Right lobe of liver (tissue), 6 donors: ENCODE measurements at regions not wholly inside any gene's neighbourhood (a gene's known extent, or its start where the extent isn't known, plus 50 kb on each side); places are given as distances from the start of the nearest gene placed in this dataset.

ENCODE experiments used
- ATAC-seq, 4 donors: fragments of 200-7000 bp; cut with Tn5 transposase; one replicate each; pipeline ENCODE4 v1.9.1; 2020; ENCODE audit warnings: mild to moderate bottlenecking in 4 of 4, moderate library complexity in 4 of 4
- DNase-seq, 3 donors: peaks; one replicate each; pipeline ENCODE4 v3.0.0-alpha.2; 2020
- H3K27ac ChIP-seq, 3 donors: fragments of 200-600 bp; one replicate each; pipeline ENCODE4 v1.8.0; 2022
- H3K27me3 ChIP-seq, 2 donors: fragments of 200-600 bp; one replicate each; pipeline ENCODE4 v1.8.0; 2022
- H3K36me3 ChIP-seq, 4 donors: fragments of 200-600 bp; sonication (generic) in 1 of 4; one replicate each; pipeline versions ENCODE4 v1.5.1 to v1.8.0; 2017 to 2022; ENCODE audit warnings: control low read depth in 1 of 4
- H3K4me1 ChIP-seq, 4 donors: fragments of 200-600 bp; sonication (generic) in 1 of 4; one replicate each; pipeline versions ENCODE4 v1.5.1 to v1.8.0; 2017 to 2022; ENCODE audit warnings: control low read depth in 1 of 4
- H3K4me3 ChIP-seq, 3 donors: fragments of 200-600 bp; one replicate each; pipeline ENCODE4 v1.8.0; 2022
- H3K9me3 ChIP-seq, 4 donors: fragments of 200-600 bp; sonication (generic) in 1 of 4; one replicate each; pipeline versions ENCODE4 v1.5.1 to v1.8.0; 2017 to 2022; ENCODE audit warnings: control low read depth in 1 of 4
- POLR2A ChIP-seq: fragments of 450-650 bp; IDR thresholded peaks from one replicate; pipeline ENCODE4 v1.6.1; 2017; ENCODE audit warnings: antibody characterized with exemption, mild to moderate bottlenecking
- WGBS: methylation state at CpG from one replicate; pipeline ENCODE4 v1.1.6; 2018; ENCODE audit warnings: low coverage, low lambda C conversion rate; ENCODE audit not compliant: insufficient coverage; ENCODE audit errors: missing lambda C conversion rate; 5-methylcytosine and 5-hydroxymethylcytosine counted together
- intact Hi-C, 2 donors: fragments of 100-400 bp; cut with DNase I; formaldehyde crosslinking; loops; one replicate each; pipeline versions ENCODE4 v1.11.2 to v1.14.1; 2022
- TF ChIP-seq, protein P1 (sequence below), 4 donors: fragments of 200-600 bp in 3 of 4; fragments of 450-650 bp in 1 of 4; IDR thresholded peaks; one replicate each; pipeline versions ENCODE4 v1.5.1 to v1.8.0; 2016 to 2022; ENCODE audit warnings: antibody characterized with exemption in 4 of 4, mild to moderate bottlenecking in 2 of 4
- donor health status: DM: no; HTN: yes; CAD: no.
- donor health status: DM: no; HTN: no; CAD: no.
- donor health status: DM: no; HTN: no; CAD: no.
- donor health status: DM: no; HTN: yes; CAD: no.
- donor health status: DM: no; HTN: yes; CAD: no.

DNA sequence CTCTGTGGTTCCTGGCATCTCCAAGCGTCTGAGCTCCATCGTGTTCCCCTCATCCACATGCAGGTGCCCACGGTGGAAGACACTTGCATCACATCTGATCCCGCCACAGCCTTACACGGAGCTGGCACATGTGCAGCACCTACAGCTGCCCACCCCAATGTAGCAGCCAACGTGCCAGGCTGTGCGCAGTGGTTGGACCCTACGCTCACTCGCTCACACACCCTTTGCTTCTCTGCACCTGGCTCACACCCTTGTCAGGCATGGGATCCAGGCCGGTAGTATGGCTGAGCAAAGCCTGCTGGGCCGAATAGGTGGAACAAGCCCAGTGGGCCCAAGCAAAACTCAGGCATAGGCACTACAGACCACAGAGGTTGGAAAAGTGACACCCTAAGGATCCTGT is 567.2 kb downstream of the FSCB start:
- DNase-seq = no peak
- H3K27ac ChIP-seq = no peak overlapping the region

DNA sequence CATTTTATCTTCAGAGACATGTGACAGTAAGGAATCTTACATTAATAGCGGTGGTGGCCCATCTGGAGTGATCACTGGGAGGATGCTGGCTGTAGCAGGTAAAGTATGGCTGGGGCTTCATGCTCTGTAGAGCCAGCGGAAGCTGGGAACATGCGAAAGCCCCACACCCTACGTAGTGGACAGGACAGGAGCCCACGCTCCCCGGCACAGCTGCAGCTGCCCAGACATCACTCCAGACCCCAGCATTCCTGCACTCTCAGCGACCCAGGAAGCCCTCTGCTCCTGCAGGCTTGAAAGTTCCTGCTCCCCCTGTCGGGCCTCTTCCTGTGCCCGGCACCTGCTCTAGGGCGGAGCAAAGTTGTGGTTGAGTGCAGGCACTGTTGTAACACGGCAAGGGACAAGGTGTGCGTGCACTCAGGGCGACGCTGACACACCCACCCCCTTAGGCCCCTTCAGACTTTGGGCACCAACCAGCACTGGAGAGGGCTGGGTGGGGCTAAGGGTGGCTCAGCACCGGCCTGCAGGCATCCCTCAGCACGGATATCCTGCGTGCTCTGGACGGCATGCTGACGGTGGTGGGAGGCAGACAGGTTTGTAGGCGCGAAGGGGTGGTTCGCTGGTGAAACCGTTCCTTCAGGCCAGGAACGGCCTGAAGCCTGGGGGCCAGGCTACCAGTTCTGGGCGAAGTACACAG is 568.3 kb downstream of the FSCB start:
- DNase-seq (no peak), ATAC-seq (peak in 1 of 4 donors; percentile 27)
- no peak overlapping the region for H3K4me3 ChIP-seq
- H3K27me3 ChIP-seq = no peaks in the 10 kb centered on the region
- no peaks in the 10 kb centered on the region for H3K4me1 ChIP-seq
- WGBS = 80% methylated on average over 6 of the region's 25 CpGs
- H3K36me3 ChIP-seq = no peaks in the 10 kb centered on the region
- intact Hi-C loops = no loop called here
- no peak for TF ChIP-seq POLR2A
- TF ChIP-seq, protein P1, sequence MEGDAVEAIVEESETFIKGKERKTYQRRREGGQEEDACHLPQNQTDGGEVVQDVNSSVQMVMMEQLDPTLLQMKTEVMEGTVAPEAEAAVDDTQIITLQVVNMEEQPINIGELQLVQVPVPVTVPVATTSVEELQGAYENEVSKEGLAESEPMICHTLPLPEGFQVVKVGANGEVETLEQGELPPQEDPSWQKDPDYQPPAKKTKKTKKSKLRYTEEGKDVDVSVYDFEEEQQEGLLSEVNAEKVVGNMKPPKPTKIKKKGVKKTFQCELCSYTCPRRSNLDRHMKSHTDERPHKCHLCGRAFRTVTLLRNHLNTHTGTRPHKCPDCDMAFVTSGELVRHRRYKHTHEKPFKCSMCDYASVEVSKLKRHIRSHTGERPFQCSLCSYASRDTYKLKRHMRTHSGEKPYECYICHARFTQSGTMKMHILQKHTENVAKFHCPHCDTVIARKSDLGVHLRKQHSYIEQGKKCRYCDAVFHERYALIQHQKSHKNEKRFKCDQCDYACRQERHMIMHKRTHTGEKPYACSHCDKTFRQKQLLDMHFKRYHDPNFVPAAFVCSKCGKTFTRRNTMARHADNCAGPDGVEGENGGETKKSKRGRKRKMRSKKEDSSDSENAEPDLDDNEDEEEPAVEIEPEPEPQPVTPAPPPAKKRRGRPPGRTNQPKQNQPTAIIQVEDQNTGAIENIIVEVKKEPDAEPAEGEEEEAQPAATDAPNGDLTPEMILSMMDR (IDR thresholded peaks at IDR 0.05) = no peak
- no peaks in the 10 kb centered on the region for H3K9me3 ChIP-seq
- H3K27ac ChIP-seq = no peak overlapping the region

More for the DNA sequence above, 567.2 kb downstream of the FSCB start:
- Histone ChIP-seq H3K36me3 (no peaks in the 10 kb centered on the region), H3K4me3 (no peak overlapping the region), H3K9me3 (no peaks in the 10 kb centered on the region), H3K27me3 (no peaks in the 10 kb centered on the region), H3K4me1 (no peaks in the 10 kb centered on the region)
- TF ChIP-seq, protein P1 (IDR thresholded peaks at IDR 0.05) = no peak
- no peak for TF ChIP-seq POLR2A
- ATAC-seq = peak in 1 of 4 donors; percentile 31
- WGBS = 82% methylated on average over 5 of the region's 11 CpGs
- intact Hi-C loops = no loop called here

GRCh38 chr14:43937001-43937400 is 570.1 kb downstream of the FSCB start:
- no peak for ATAC-seq
- intact Hi-C loops = no loop called here
- Histone ChIP-seq H3K36me3 (no peaks in the 10 kb centered on the region), H3K9me3 (no peaks in the 10 kb centered on the region), H3K4me1 (no peaks in the 10 kb centered on the region), H3K27me3 (no peaks in the 10 kb centered on the region), H3K27ac (no peak overlapping the region), H3K4me3 (no peak overlapping the region)
- DNase-seq = no peak
- 83% methylated on average over 1 of the region's 2 CpGs for WGBS
- no peak for TF ChIP-seq POLR2A
- TF ChIP-seq, protein P1 (IDR thresholded peaks at IDR 0.05) = no peak

DNA sequence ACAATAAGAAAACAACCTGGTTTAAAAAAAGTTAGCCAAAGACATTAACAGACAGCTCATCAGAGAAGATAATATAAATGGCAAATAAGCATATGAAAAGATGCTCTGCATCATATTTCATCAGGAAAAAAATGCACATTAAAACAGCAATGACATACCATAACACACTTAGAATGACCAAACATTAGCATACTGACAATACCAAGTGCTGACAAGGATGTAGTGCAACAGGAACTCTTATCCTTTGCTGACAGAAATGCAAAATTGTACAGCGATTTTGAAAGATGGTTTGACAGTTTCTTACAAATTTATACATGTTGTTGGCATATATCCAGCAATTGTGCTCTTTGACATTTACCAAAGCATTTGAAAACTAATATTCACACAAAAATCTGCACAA is 573.0 kb downstream of the FSCB start:
- H3K27ac ChIP-seq = no peak overlapping the region
- no peaks in the 10 kb centered on the region for H3K36me3 ChIP-seq
- no peak for ATAC-seq
- no peaks in the 10 kb centered on the region for H3K27me3 ChIP-seq
- H3K9me3 ChIP-seq = no peaks in the 10 kb centered on the region
- WGBS = 70% methylated on average over 1 of the region's 1 CpG
- no peak for TF ChIP-seq POLR2A
- TF ChIP-seq, protein P1 (IDR thresholded peaks at IDR 0.05) = no peak
- no peaks in the 10 kb centered on the region for H3K4me1 ChIP-seq
- DNase-seq = no peak
- H3K4me3 ChIP-seq = no peak overlapping the region
- intact Hi-C loops = no loop called here
